GM12878 (cell line): ENCODE measurements at regions not wholly inside any gene's neighbourhood (a gene's known extent, or its start where the extent isn't known, plus 50 kb on each side); places are given as distances from the start of the nearest gene placed in this dataset.

Experiments
- BMI1 ChIP-seq: fragments of 450-650 bp; IDR thresholded peaks from 2 replicates; pipeline ENCODE4 v1.6.1; 2016; ENCODE audit warnings: mild to moderate bottlenecking, moderate library complexity, borderline replicate concordance
- CBFB ChIP-seq: IDR thresholded peaks from 2 replicates; pipeline ENCODE4 v1.6.1; 2016; ENCODE audit warnings: antibody characterized with exemption, low read depth
- FOXM1 ChIP-seq: IDR thresholded peaks from 2 replicates; pipeline ENCODE4 v1.6.1; 2012; ENCODE audit warnings: low read depth, mild to moderate bottlenecking, inconsistent platforms, low read length, moderate library complexity
- MLLT1 ChIP-seq: fragments of 450-650 bp; IDR thresholded peaks from 2 replicates; pipeline ENCODE4 v1.6.1; 2016; ENCODE audit warnings: mild to moderate bottlenecking
- MTA3 ChIP-seq: IDR thresholded peaks from 2 replicates; pipeline ENCODE4 v1.6.1; 2012; ENCODE audit warnings: low read length, inconsistent platforms, borderline replicate concordance
- NBN ChIP-seq: fragments of 450-650 bp; IDR thresholded peaks from 2 replicates; pipeline ENCODE4 v1.6.1; 2016
- SP1 ChIP-seq: IDR thresholded peaks from one replicate; pipeline ENCODE4 v1.6.1; 2011; ENCODE audit warnings: low read depth, low read length
- SREBF1 ChIP-seq: IDR thresholded peaks from 2 replicates; pipeline ENCODE4 v1.6.1; 2012; ENCODE audit warnings: mild to moderate bottlenecking, low read length
- TBL1XR1 ChIP-seq: IDR thresholded peaks from 2 replicates; pipeline ENCODE4 v1.6.1; 2012; ENCODE audit warnings: low read depth, low read length, improper control_type of control experiment
- ZNF687 ChIP-seq: fragments of 450-650 bp; IDR thresholded peaks from 2 replicates; pipeline ENCODE4 v1.6.1; 2017; ENCODE audit warnings: mild to moderate bottlenecking, moderate library complexity

- no peak for TF ChIP-seq ZNF687
- TF ChIP-seq FOXM1, result no peak
- no peak for TF ChIP-seq MTA3
- no peak for TF ChIP-seq BMI1
- TF ChIP-seq SREBF1, result no peak
- no peak for TF ChIP-seq TBL1XR1
- no peak for TF ChIP-seq MLLT1
- TF ChIP-seq NBN, result no peak
- no peak for TF ChIP-seq CBFB
- TF ChIP-seq SP1, result no peak
- TF ChIP-seq, all 136 proteins: peak for 0
Observed at GRCh38 chr18:46275370-46275769, 171.2 kb downstream of the HAUS1 start (continued).
